HG02885 (cell line): ENCODE measurements at regions not wholly inside any gene's neighbourhood (a gene's known extent, or its start where the extent isn't known, plus 50 kb on each side); places are given as distances from the start of the nearest gene placed in this dataset.
"Not testable (repeated sequence)": the region's sequence is repeated elsewhere in the genome, so short reads cannot be mapped to it uniquely, and the experiment has no call there.

Source experiments
- ATAC-seq: cut with Tn5 transposase; IDR thresholded peaks from one replicate; pipeline ENCODE4 v1.9.1; 2021; ENCODE audit warnings: mild to moderate bottlenecking; ENCODE audit not compliant: unreplicated experiment, poor library complexity

DNA sequence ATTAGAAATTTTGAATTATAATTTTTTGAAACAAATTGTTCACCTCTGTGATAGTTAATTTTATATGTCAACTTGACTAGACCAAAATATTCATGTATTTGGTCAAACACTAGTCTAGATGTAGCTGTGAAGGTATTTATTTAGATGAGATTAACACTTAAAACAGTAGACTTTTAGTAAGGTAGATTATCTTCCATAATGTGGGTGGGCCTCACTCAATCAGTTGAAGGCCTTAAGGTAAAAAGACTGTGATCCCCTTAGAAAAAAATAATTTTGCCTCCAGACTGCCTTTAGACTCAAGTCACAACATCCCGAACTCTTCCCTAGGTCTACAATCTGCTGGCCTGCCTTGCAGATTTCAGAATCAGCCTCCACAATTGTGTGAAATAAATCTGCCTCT lies 177.3 kb upstream of the PABPC5 start:
- no peak for ATAC-seq

DNA sequence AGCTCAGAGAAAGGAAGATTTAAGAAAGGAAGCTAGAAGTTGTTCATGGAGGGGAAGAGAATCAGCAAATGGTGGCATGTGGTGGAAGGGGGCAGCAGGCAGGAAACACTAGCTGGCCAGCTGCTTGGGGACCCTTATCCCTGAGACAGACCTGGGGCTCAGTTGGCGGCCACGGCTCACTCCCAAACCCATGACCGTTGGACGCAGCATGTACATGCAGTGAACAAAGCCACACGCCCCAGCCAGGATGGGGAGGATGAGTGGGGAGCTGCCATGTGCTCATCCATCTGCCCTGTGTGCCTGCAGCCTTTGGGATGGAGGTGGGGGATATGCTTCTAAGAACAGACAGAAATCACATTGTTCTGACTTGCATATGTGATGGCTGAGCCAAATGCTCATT lies 155.2 kb upstream of the PABPC5 start:
- ATAC-seq, result no peak

DNA sequence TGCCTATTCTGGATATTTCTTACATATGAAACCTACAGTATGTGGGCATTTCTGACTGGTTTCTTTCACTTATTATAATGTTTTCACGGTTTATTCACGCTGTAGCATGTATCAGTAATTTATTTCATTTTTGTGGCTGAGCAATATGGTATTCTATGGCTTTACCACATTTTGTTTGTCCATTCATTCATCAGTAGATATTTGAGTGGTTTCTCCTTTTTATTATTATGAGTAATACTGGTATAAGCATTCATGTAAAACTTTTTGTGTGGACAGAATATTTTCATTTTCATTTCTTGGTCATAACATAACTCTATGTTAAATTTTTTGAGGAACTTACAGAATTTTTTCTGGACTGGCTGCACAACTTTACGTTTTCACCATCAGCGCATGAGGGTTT lies 122.7 kb upstream of the PABPC5 start:
- peak; percentile 66 for ATAC-seq

- ATAC-seq, result not testable (repeated sequence)
Measured at GRCh38 chrX:91318870-91319269, 115.8 kb upstream of the PABPC5 start.

DNA sequence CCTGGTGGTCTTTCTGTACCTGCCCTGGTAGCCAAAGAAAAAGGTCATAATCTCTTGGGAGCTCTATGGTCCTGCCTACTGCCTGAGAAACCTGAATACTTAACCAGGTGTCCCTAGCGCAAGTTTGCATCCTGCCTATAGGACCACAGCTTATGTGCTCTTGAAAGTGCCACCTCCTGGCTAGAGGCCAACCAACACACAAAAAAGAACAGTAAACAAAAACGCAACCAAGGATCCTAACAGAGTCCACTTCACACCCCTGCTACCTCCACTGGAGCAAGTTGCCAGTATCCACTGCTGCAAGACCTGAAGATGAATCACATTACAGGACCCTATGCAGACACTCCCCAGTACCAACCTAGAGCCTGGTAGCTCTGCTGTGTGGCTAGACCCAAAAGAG lies 103.2 kb upstream of the PABPC5 start:
- ATAC-seq, result no peak
